Cardiac muscle cell (in vitro differentiated cells and primary cell): ENCODE measurements at regions not wholly inside any gene's neighbourhood (a gene's known extent, or its start where the extent isn't known, plus 50 kb on each side); places are given as distances from the start of the nearest gene placed in this dataset.

ENCODE experiments used
- DNase-seq, 2 donors: peaks; one replicate each; pipeline versions ENCODE4 v3.0.0 to v3.0.0-alpha.2; 2010 to 2017; ENCODE audit warnings: low read depth in 1 of 2, low spot score in 1 of 2
- H3K27ac ChIP-seq: fragments of 200-600 bp; sonication (generic); 2 replicates; pipeline ENCODE4 v1.5.1; 2016
- H3K27me3 ChIP-seq: fragments of 200-600 bp; sonication (generic); 2 replicates; pipeline ENCODE4 v1.6.0; 2016; ENCODE audit warnings: control low read depth
- H3K36me3 ChIP-seq: fragments of 200-600 bp; sonication (generic); 2 replicates; pipeline ENCODE4 v1.5.1; 2016; ENCODE audit warnings: control low read depth
- H3K4me1 ChIP-seq: fragments of 200-600 bp; sonication (generic); 2 replicates; pipeline ENCODE4 v1.8.1; 2017; ENCODE audit warnings: low read depth, mild to moderate bottlenecking, mixed run types
- H3K4me3 ChIP-seq: fragments of 200-600 bp; sonication (generic); 2 replicates; pipeline ENCODE4 v1.5.1; 2016; ENCODE audit warnings: mild to moderate bottlenecking
- H3K9me3 ChIP-seq: fragments of 200-600 bp; sonication (generic); 2 replicates; pipeline ENCODE4 v1.5.1; 2017; ENCODE audit warnings: low read depth, mild to moderate bottlenecking, control low read depth
- CTCF ChIP-seq: IDR thresholded peaks from 2 replicates; pipeline ENCODE4 v1.5.1; 2012; ENCODE audit warnings: low read depth, mild to moderate bottlenecking, low read length

- H3K36me3 ChIP-seq: no peaks in the 10 kb centered on the region
- no peak overlapping the region for H3K4me3 ChIP-seq
- DNase-seq: no peak
- TF ChIP-seq CTCF: no peak
- no peaks in the 10 kb centered on the region for H3K4me1 ChIP-seq
- H3K9me3 ChIP-seq: no peaks in the 10 kb centered on the region
- no peak overlapping the region for H3K27ac ChIP-seq
- H3K27me3 ChIP-seq: no peaks in the 10 kb centered on the region
These were observed 850.5 kb upstream of the SEMA6A start for GRCh38 chr5:117425163-117425562.

GRCh38 chr5:117424559-117424958 lies 849.9 kb upstream of the SEMA6A start:
- DNase-seq: no peak
- TF ChIP-seq CTCF: no peak
- H3K27ac ChIP-seq: no peak overlapping the region
- H3K4me3 ChIP-seq: no peak overlapping the region
- no peaks in the 10 kb centered on the region for H3K27me3 ChIP-seq
- no peaks in the 10 kb centered on the region for H3K4me1 ChIP-seq
- no peaks in the 10 kb centered on the region for H3K9me3 ChIP-seq
- H3K36me3 ChIP-seq: no peaks in the 10 kb centered on the region

GRCh38 chr5:117417501-117417900 lies 842.9 kb upstream of the SEMA6A start:
- Histone ChIP-seq H3K4me1 (no peaks in the 10 kb centered on the region), H3K9me3 (no peaks in the 10 kb centered on the region), H3K4me3 (no peak overlapping the region), H3K36me3 (no peaks in the 10 kb centered on the region), H3K27ac (no peak overlapping the region), H3K27me3 (no peaks in the 10 kb centered on the region)
- no peak for TF ChIP-seq CTCF
- DNase-seq: no peak

GRCh38 chr5:117414926-117415325 lies 840.3 kb upstream of the SEMA6A start:
- no peaks in the 10 kb centered on the region for H3K9me3 ChIP-seq
- DNase-seq: peak in 1 of 2 donors; percentile 23
- no peak for TF ChIP-seq CTCF
- H3K27me3 ChIP-seq: no peaks in the 10 kb centered on the region
- H3K27ac ChIP-seq: no peak overlapping the region
- H3K4me1 ChIP-seq: no peaks in the 10 kb centered on the region
- no peak overlapping the region for H3K4me3 ChIP-seq
- no peaks in the 10 kb centered on the region for H3K36me3 ChIP-seq

GRCh38 chr5:117411701-117412100 lies 837.1 kb upstream of the SEMA6A start:
- H3K9me3 ChIP-seq: no peaks in the 10 kb centered on the region
- H3K27ac ChIP-seq: no peak overlapping the region
- no peaks in the 10 kb centered on the region for H3K4me1 ChIP-seq
- TF ChIP-seq CTCF: no peak
- DNase-seq: no peak
- no peaks in the 10 kb centered on the region for H3K36me3 ChIP-seq
- no peak overlapping the region for H3K4me3 ChIP-seq
- H3K27me3 ChIP-seq: no peaks in the 10 kb centered on the region

GRCh38 chr5:117405197-117405596 lies 830.6 kb upstream of the SEMA6A start:
- no peaks in the 10 kb centered on the region for H3K27me3 ChIP-seq
- H3K9me3 ChIP-seq: no peaks in the 10 kb centered on the region
- no peak for DNase-seq
- no peaks in the 10 kb centered on the region for H3K4me1 ChIP-seq
- no peak for TF ChIP-seq CTCF
- H3K36me3 ChIP-seq: no peaks in the 10 kb centered on the region
- no peak overlapping the region for H3K27ac ChIP-seq
- H3K4me3 ChIP-seq: no peak overlapping the region
